ENCODE measurements at regions not wholly inside any gene's neighbourhood (a gene's known extent, or its start where the extent isn't known, plus 50 kb on each side); places are given as distances from the start of the nearest gene placed in this dataset.

GRCh38 chr18:2468051-2468450 is 103.3 kb downstream of the METTL4 start:
- 74 to 85% (median 74%) methylated on average over 1 of the region's 1 CpG for WGBS, 5 donors
- no peak for DNase-seq

GRCh38 chr18:2471523-2471922 is 99.8 kb downstream of the METTL4 start:
- intact Hi-C loops (cut with DNase I; ENCODE audit: low total_unique reads): no loop called here

More at GRCh38 chr18:2468051-2468450, 103.3 kb downstream of the METTL4 start:
- Histone ChIP-seq H3K27me3 (no peaks in the 10 kb centered on the region), H3K9me3 (no peaks in the 10 kb centered on the region), H3K27ac (no peak overlapping the region), H3K4me3 (no peak overlapping the region), H3K36me3 (no peaks in the 10 kb centered on the region), H3K4me1 (no peaks in the 10 kb centered on the region)
- intact Hi-C loops (cut with DNase I; ENCODE audit: low total_unique reads): no loop called here
- no peak for TF ChIP-seq EP300 (IDR thresholded peaks at IDR 0.05)
- TF ChIP-seq POLR2AphosphoS5 (IDR thresholded peaks at IDR 0.05): no peak
- no peak for TF ChIP-seq POLR2A (IDR thresholded peaks at IDR 0.05)
- TF ChIP-seq CTCF (IDR thresholded peaks at IDR 0.05): no peak

GRCh38 chr18:2478662-2479061 is 92.6 kb downstream of the METTL4 start:
- 72 to 82% (median 78%) methylated on average over 1 of the region's 1 CpG for WGBS, 5 donors
- Histone ChIP-seq H3K4me3 (no peak overlapping the region), H3K27me3 (no peaks in the 10 kb centered on the region), H3K9me3 (no peaks in the 10 kb centered on the region), H3K36me3 (no peaks in the 10 kb centered on the region), H3K4me1 (no peaks in the 10 kb centered on the region), H3K27ac (no peak overlapping the region)
- TF ChIP-seq CTCF (IDR thresholded peaks at IDR 0.05): no peak
- no peak for TF ChIP-seq POLR2AphosphoS5 (IDR thresholded peaks at IDR 0.05)
- no peak for TF ChIP-seq EP300 (IDR thresholded peaks at IDR 0.05)
- no peak for TF ChIP-seq POLR2A (IDR thresholded peaks at IDR 0.05)
- no peak for DNase-seq
- intact Hi-C loops (cut with DNase I; ENCODE audit: low total_unique reads): no loop called here

More at GRCh38 chr18:2471523-2471922, 99.8 kb downstream of the METTL4 start:
- H3K27me3 ChIP-seq: no peaks in the 10 kb centered on the region
- H3K4me1 ChIP-seq: no peaks in the 10 kb centered on the region
- H3K4me3 ChIP-seq: no peak overlapping the region
- no peaks in the 10 kb centered on the region for H3K36me3 ChIP-seq
- TF ChIP-seq POLR2AphosphoS5 (IDR thresholded peaks at IDR 0.05) (no peak), EP300 (IDR thresholded peaks at IDR 0.05) (no peak), POLR2A (IDR thresholded peaks at IDR 0.05) (no peak)
- no peak for DNase-seq
- H3K9me3 ChIP-seq: no peaks in the 10 kb centered on the region
- H3K27ac ChIP-seq: no peak overlapping the region
- 86 to 92% (median 87%) methylated on average over 2 of the region's 2 CpGs for WGBS, 5 donors

- H3K9me3 ChIP-seq: no peaks in the 10 kb centered on the region
- H3K27me3 ChIP-seq: no peaks in the 10 kb centered on the region
- intact Hi-C loops (cut with DNase I; ENCODE audit: low total_unique reads): no loop called here
- H3K36me3 ChIP-seq: no peaks in the 10 kb centered on the region
- DNase-seq: no peak
- no peaks in the 10 kb centered on the region for H3K4me1 ChIP-seq
- no peak overlapping the region for H3K27ac ChIP-seq
- no peak overlapping the region for H3K4me3 ChIP-seq
- TF ChIP-seq POLR2AphosphoS5 (IDR thresholded peaks at IDR 0.05): no peak
- TF ChIP-seq EP300 (IDR thresholded peaks at IDR 0.05): no peak
- TF ChIP-seq CTCF (IDR thresholded peaks at IDR 0.05): no peak
- TF ChIP-seq POLR2A (IDR thresholded peaks at IDR 0.05): no peak
- WGBS, 5 donors: 49 to 68% (median 58%) methylated on average over 2 of the region's 2 CpGs
These were observed 90.8 kb downstream of the METTL4 start for GRCh38 chr18:2480536-2480935.

GRCh38 chr18:2482706-2483475 is 88.4 kb downstream of the METTL4 start:
- no peak for DNase-seq
- no peaks in the 10 kb centered on the region for H3K27me3 ChIP-seq
- H3K36me3 ChIP-seq: no peaks in the 10 kb centered on the region
- H3K27ac ChIP-seq: no peak overlapping the region
- H3K4me3 ChIP-seq: no peak overlapping the region
- intact Hi-C loops (cut with DNase I; ENCODE audit: low total_unique reads): no loop called here
- H3K4me1 ChIP-seq: no peaks in the 10 kb centered on the region
- no peaks in the 10 kb centered on the region for H3K9me3 ChIP-seq
- no peak for TF ChIP-seq EP300 (IDR thresholded peaks at IDR 0.05)
- no peak for TF ChIP-seq POLR2A (IDR thresholded peaks at IDR 0.05)
- TF ChIP-seq POLR2AphosphoS5 (IDR thresholded peaks at IDR 0.05): no peak
- no peak for TF ChIP-seq CTCF (IDR thresholded peaks at IDR 0.05)
- WGBS, 5 donors: 88 to 96% (median 94%) methylated on average over 2 of the region's 2 CpGs

All from stomach (tissue), 8 donors.